T-helper 2 cell (primary cell): ENCODE measurements at regions not wholly inside any gene's neighbourhood (a gene's known extent, or its start where the extent isn't known, plus 50 kb on each side); places are given as distances from the start of the nearest gene placed in this dataset.
"Not testable (repeated sequence)": the region's sequence is repeated elsewhere in the genome, so short reads cannot be mapped to it uniquely, and the experiment has no call there.

ENCODE experiments used
- DNase-seq, 5 experiments: peaks; one replicate each; pipeline versions ENCODE4 v3.0.0 to v3.0.0-alpha.2; 2012 to 2022

GRCh38 chr12:88944397-88944796 lies 364.1 kb upstream of the KITLG start:
- DNase-seq: no peak

- no peak for DNase-seq
These were observed 360.6 kb upstream of the KITLG start for GRCh38 chr12:88940854-88941253.

- DNase-seq: no peak
These were observed 355.6 kb upstream of the KITLG start for GRCh38 chr12:88935856-88936255.

- no peak for DNase-seq
These were observed 354.0 kb upstream of the KITLG start for GRCh38 chr12:88934163-88934747.

- no peak for DNase-seq
These were observed 352.2 kb upstream of the KITLG start for GRCh38 chr12:88932457-88932856.

GRCh38 chr12:88931598-88931997 lies 351.3 kb upstream of the KITLG start:
- DNase-seq: no peak

GRCh38 chr12:88925454-88925853 lies 345.2 kb upstream of the KITLG start:
- DNase-seq: no peak

- no peak for DNase-seq
These were observed 343.9 kb upstream of the KITLG start for GRCh38 chr12:88924162-88924561.

GRCh38 chr12:88923631-88924030 lies 343.4 kb upstream of the KITLG start:
- DNase-seq: no peak

GRCh38 chr12:88922816-88923215 lies 342.5 kb upstream of the KITLG start:
- DNase-seq: no peak

- no peak for DNase-seq
These were observed 341.7 kb upstream of the KITLG start for GRCh38 chr12:88921890-88922532.

GRCh38 chr12:88921434-88921833 lies 341.2 kb upstream of the KITLG start:
- no peak for DNase-seq

GRCh38 chr12:88918161-88918560 lies 337.9 kb upstream of the KITLG start:
- DNase-seq: no peak

- no peak for DNase-seq
These were observed 334.7 kb upstream of the KITLG start for GRCh38 chr12:88914967-88915366.

- no peak for DNase-seq
These were observed 329.2 kb upstream of the KITLG start for GRCh38 chr12:88909510-88909909.

- DNase-seq: no peak
These were observed 328.1 kb upstream of the KITLG start for GRCh38 chr12:88908345-88908744.

- DNase-seq: no peak
These were observed 324.4 kb upstream of the KITLG start for GRCh38 chr12:88904705-88905104.

GRCh38 chr12:88903333-88903732 lies 323.1 kb upstream of the KITLG start:
- DNase-seq: no peak

- no peak for DNase-seq
These were observed 317.5 kb upstream of the KITLG start for GRCh38 chr12:88897723-88898122.

GRCh38 chr12:88896958-88897357 lies 316.7 kb upstream of the KITLG start:
- no peak for DNase-seq

- DNase-seq: no peak
These were observed 315.4 kb upstream of the KITLG start for GRCh38 chr12:88895634-88896033.

GRCh38 chr12:88893801-88894200 lies 313.5 kb upstream of the KITLG start:
- DNase-seq: no peak

GRCh38 chr12:88891434-88891833 lies 311.2 kb upstream of the KITLG start:
- DNase-seq: not testable (repeated sequence)

- DNase-seq: no peak
These were observed 309.2 kb upstream of the KITLG start for GRCh38 chr12:88889326-88890110.
